ENCODE measurements at regions not wholly inside any gene's neighbourhood (a gene's known extent, or its start where the extent isn't known, plus 50 kb on each side); places are given as distances from the start of the nearest gene placed in this dataset.
"Not testable (repeated sequence)": the region's sequence is repeated elsewhere in the genome, so short reads cannot be mapped to it uniquely, and the experiment has no call there.

- no peak overlapping the region for H3K4me3 Mint-ChIP-seq
- no peak overlapping the region for H3K27ac Mint-ChIP-seq
- H3K9me3 Mint-ChIP-seq = no peaks in the 10 kb centered on the region
- intact Hi-C loops (cut with micrococcal nuclease) = no loop called here
- H3K27me3 Mint-ChIP-seq = peaks cover 6% of the 10 kb centered on the region
- H3K36me3 Mint-ChIP-seq (ENCODE audit: low read depth) = no peaks in the 10 kb centered on the region
- no peaks in the 10 kb centered on the region for H3K4me1 Mint-ChIP-seq (ENCODE audit: low read depth)
Measured at GRCh38 chr18:57943723-57944122, 100.3 kb upstream of the NEDD4L start.

- H3K4me3 Mint-ChIP-seq = no peak overlapping the region
- H3K27ac Mint-ChIP-seq = no peak overlapping the region
- H3K9me3 Mint-ChIP-seq = no peaks in the 10 kb centered on the region
- intact Hi-C loops (cut with micrococcal nuclease) = no loop called here
- peaks cover 6% of the 10 kb centered on the region for H3K27me3 Mint-ChIP-seq
- no peaks in the 10 kb centered on the region for H3K36me3 Mint-ChIP-seq (ENCODE audit: low read depth)
- H3K4me1 Mint-ChIP-seq (ENCODE audit: low read depth) = no peaks in the 10 kb centered on the region
Measured at GRCh38 chr18:57942493-57942892, 101.5 kb upstream of the NEDD4L start.

- intact Hi-C loops (cut with micrococcal nuclease) = no loop called here
- H3K4me1 Mint-ChIP-seq (ENCODE audit: low read depth) = no peaks in the 10 kb centered on the region
- no peaks in the 10 kb centered on the region for H3K36me3 Mint-ChIP-seq (ENCODE audit: low read depth)
- no peaks in the 10 kb centered on the region for H3K9me3 Mint-ChIP-seq
- H3K4me3 Mint-ChIP-seq = no peak overlapping the region
- H3K27ac Mint-ChIP-seq = no peak overlapping the region
- H3K27me3 Mint-ChIP-seq = peaks cover 6% of the 10 kb centered on the region
Measured at GRCh38 chr18:57941841-57942489, 102.1 kb upstream of the NEDD4L start.

- intact Hi-C loops (cut with micrococcal nuclease) = no loop called here
- Mint-ChIP-seq H3K27ac (no peak overlapping the region), H3K4me3 (no peak overlapping the region), H3K9me3 (no peaks in the 10 kb centered on the region), H3K36me3 (ENCODE audit: low read depth) (no peaks in the 10 kb centered on the region), H3K4me1 (ENCODE audit: low read depth) (no peaks in the 10 kb centered on the region), H3K27me3 (peaks cover 6% of the 10 kb centered on the region)
Measured at GRCh38 chr18:57940166-57940660, 103.8 kb upstream of the NEDD4L start.

- H3K4me1 Mint-ChIP-seq (ENCODE audit: low read depth); H3K36me3 Mint-ChIP-seq (ENCODE audit: low read depth); intact Hi-C loops (cut with micrococcal nuclease); H3K9me3 Mint-ChIP-seq; H3K27me3 Mint-ChIP-seq; H3K4me3 Mint-ChIP-seq; H3K27ac Mint-ChIP-seq: not testable (repeated sequence)
Measured at GRCh38 chr18:57934375-57934774, 109.7 kb upstream of the NEDD4L start.

GRCh38 chr18:57931038-57931437, 113.0 kb upstream of the NEDD4L start:
- H3K27ac Mint-ChIP-seq = no peak overlapping the region
- H3K4me3 Mint-ChIP-seq = no peak overlapping the region
- peaks cover 3% of the 10 kb centered on the region for H3K27me3 Mint-ChIP-seq
- intact Hi-C loops (cut with micrococcal nuclease) = no loop called here
- no peaks in the 10 kb centered on the region for H3K4me1 Mint-ChIP-seq (ENCODE audit: low read depth)
- H3K9me3 Mint-ChIP-seq = no peaks in the 10 kb centered on the region
- no peaks in the 10 kb centered on the region for H3K36me3 Mint-ChIP-seq (ENCODE audit: low read depth)

GRCh38 chr18:57930476-57930875, 113.5 kb upstream of the NEDD4L start:
- Mint-ChIP-seq H3K27me3 (peaks cover 3% of the 10 kb centered on the region), H3K9me3 (no peaks in the 10 kb centered on the region), H3K4me3 (no peak overlapping the region)

GRCh38 chr18:57929922-57930321, 114.1 kb upstream of the NEDD4L start:
- intact Hi-C loops (cut with micrococcal nuclease) = no loop called here
- H3K36me3 Mint-ChIP-seq (ENCODE audit: low read depth) = no peaks in the 10 kb centered on the region
- H3K4me1 Mint-ChIP-seq (ENCODE audit: low read depth) = no peaks in the 10 kb centered on the region
- no peaks in the 10 kb centered on the region for H3K9me3 Mint-ChIP-seq
- H3K27ac Mint-ChIP-seq = no peak overlapping the region
- H3K27me3 Mint-ChIP-seq = peaks cover 3% of the 10 kb centered on the region
- no peak overlapping the region for H3K4me3 Mint-ChIP-seq

More at GRCh38 chr18:57930476-57930875, 113.5 kb upstream of the NEDD4L start:
- H3K4me1 Mint-ChIP-seq (ENCODE audit: low read depth) = no peaks in the 10 kb centered on the region
- H3K27ac Mint-ChIP-seq = no peak overlapping the region
- H3K36me3 Mint-ChIP-seq (ENCODE audit: low read depth) = no peaks in the 10 kb centered on the region
- intact Hi-C loops (cut with micrococcal nuclease) = no loop called here

GRCh38 chr18:57928466-57928865, 115.6 kb upstream of the NEDD4L start:
- Mint-ChIP-seq H3K4me3 (no peak overlapping the region), H3K9me3 (no peaks in the 10 kb centered on the region), H3K27me3 (peaks cover 3% of the 10 kb centered on the region), H3K27ac (no peak overlapping the region), H3K4me1 (ENCODE audit: low read depth) (no peaks in the 10 kb centered on the region), H3K36me3 (ENCODE audit: low read depth) (no peaks in the 10 kb centered on the region)
- intact Hi-C loops (cut with micrococcal nuclease) = no loop called here

- Mint-ChIP-seq H3K9me3 (no peaks in the 10 kb centered on the region), H3K36me3 (ENCODE audit: low read depth) (no peaks in the 10 kb centered on the region), H3K4me1 (ENCODE audit: low read depth) (no peaks in the 10 kb centered on the region), H3K4me3 (no peak overlapping the region), H3K27ac (no peak overlapping the region), H3K27me3 (peaks cover 3% of the 10 kb centered on the region)
- intact Hi-C loops (cut with micrococcal nuclease) = no loop called here
Measured at GRCh38 chr18:57927511-57927910, 116.5 kb upstream of the NEDD4L start.

- no peaks in the 10 kb centered on the region for H3K36me3 Mint-ChIP-seq (ENCODE audit: low read depth)
- H3K27me3 Mint-ChIP-seq = no peaks in the 10 kb centered on the region
- no peaks in the 10 kb centered on the region for H3K4me1 Mint-ChIP-seq (ENCODE audit: low read depth)
- intact Hi-C loops (cut with micrococcal nuclease) = no loop called here
- no peak overlapping the region for H3K4me3 Mint-ChIP-seq
- H3K27ac Mint-ChIP-seq = no peak overlapping the region
- H3K9me3 Mint-ChIP-seq = no peaks in the 10 kb centered on the region
Measured at GRCh38 chr18:57925706-57926105, 118.3 kb upstream of the NEDD4L start.

GRCh38 chr18:57923611-57924010, 120.4 kb upstream of the NEDD4L start:
- Mint-ChIP-seq H3K27me3 (no peaks in the 10 kb centered on the region), H3K27ac (no peak overlapping the region), H3K4me1 (ENCODE audit: low read depth) (no peaks in the 10 kb centered on the region), H3K4me3 (no peak overlapping the region), H3K9me3 (no peaks in the 10 kb centered on the region), H3K36me3 (ENCODE audit: low read depth) (no peaks in the 10 kb centered on the region)
- intact Hi-C loops (cut with micrococcal nuclease) = no loop called here

- H3K9me3 Mint-ChIP-seq = no peaks in the 10 kb centered on the region
- H3K4me3 Mint-ChIP-seq = no peak overlapping the region
- H3K4me1 Mint-ChIP-seq (ENCODE audit: low read depth) = no peaks in the 10 kb centered on the region
- H3K27ac Mint-ChIP-seq = no peak overlapping the region
- intact Hi-C loops (cut with micrococcal nuclease) = no loop called here
- no peaks in the 10 kb centered on the region for H3K36me3 Mint-ChIP-seq (ENCODE audit: low read depth)
- H3K27me3 Mint-ChIP-seq = no peaks in the 10 kb centered on the region
Measured at GRCh38 chr18:57922885-57923284, 119.8 kb upstream of the ATP8B1 start.

GRCh38 chr18:57921708-57922107, 118.6 kb upstream of the ATP8B1 start:
- H3K27ac Mint-ChIP-seq = no peak overlapping the region
- no peaks in the 10 kb centered on the region for H3K36me3 Mint-ChIP-seq (ENCODE audit: low read depth)
- intact Hi-C loops (cut with micrococcal nuclease) = no loop called here
- H3K4me1 Mint-ChIP-seq (ENCODE audit: low read depth) = peaks cover 1% of the 10 kb centered on the region
- H3K27me3 Mint-ChIP-seq = no peaks in the 10 kb centered on the region
- peaks cover 3% of the 10 kb centered on the region for H3K9me3 Mint-ChIP-seq
- no peak overlapping the region for H3K4me3 Mint-ChIP-seq

GRCh38 chr18:57920036-57920435, 116.9 kb upstream of the ATP8B1 start:
- Mint-ChIP-seq H3K9me3 (peaks cover 9% of the 10 kb centered on the region), H3K27me3 (no peaks in the 10 kb centered on the region), H3K4me3 (no peak overlapping the region), H3K4me1 (ENCODE audit: low read depth) (peaks cover 12% of the 10 kb centered on the region), H3K27ac (no peak overlapping the region), H3K36me3 (ENCODE audit: low read depth) (no peaks in the 10 kb centered on the region)
- intact Hi-C loops (cut with micrococcal nuclease) = no loop called here

Data from dendritic cell treated with granulocyte-macrophage colony-stimulating factor and Interleukin-4, amounts not matched to agents 40 ng/mL and 50 ng/mL, for 4 days (primary cell).